PC-9 (cell line): ENCODE measurements at regions not wholly inside any gene's neighbourhood (a gene's known extent, or its start where the extent isn't known, plus 50 kb on each side); places are given as distances from the start of the nearest gene placed in this dataset.

ENCODE experiments used
- BruUV-seq: library from RNA; stranded (reverse); fragments of 400-500 nt; replicated peaks from 2 replicates; lab custom pipeline; 2021; lab: Mats Ljungman, UMichigan
- CTCF ChIA-PET: fragments of 300-600 bp; sonication (Branson Sonifier 250); formaldehyde crosslinking; loops from one replicate; lab custom pipeline; 2022; ENCODE audit warnings: antibody characterized with exemption; lab: Charles Lee
- POLR2A ChIA-PET: fragments of 300-600 bp; sonication (Branson Sonifier 250); formaldehyde crosslinking; loops from one replicate; lab custom pipeline; 2022; ENCODE audit warnings: antibody characterized with exemption; ENCODE audit not compliant: unreplicated experiment; lab: Charles Lee
- DNase-seq, 2 experiments: peaks; one replicate each; pipeline versions ENCODE4 v3.0.0 to v3.0.0-alpha.2; 2015 to 2022; ENCODE audit warnings: mixed read lengths in 1 of 2
- H2AFZ ChIP-seq: fragments of 200-600 bp; sonication (generic); 2 replicates; pipeline ENCODE4 v1.8.1; 2017; ENCODE audit warnings: antibody characterized with exemption
- H3F3A ChIP-seq: fragments of 200-600 bp; sonication (generic); 2 replicates; pipeline ENCODE4 v1.8.1; 2017; ENCODE audit warnings: antibody characterized with exemption, mild to moderate bottlenecking, low read depth; ENCODE audit not compliant: insufficient read depth
- H3K27ac ChIP-seq: fragments of 200-600 bp; sonication (generic); 2 replicates; pipeline ENCODE4 v1.6.1; 2016; ENCODE audit warnings: mixed run types
- H3K27me3 ChIP-seq: fragments of 200-600 bp; sonication (generic); 2 replicates; pipeline ENCODE4 v1.6.1; 2016; ENCODE audit warnings: low read depth, mixed run types; ENCODE audit not compliant: insufficient read depth
- H3K36me3 ChIP-seq: fragments of 200-600 bp; sonication (generic); 2 replicates; pipeline ENCODE4 v1.6.1; 2016; ENCODE audit warnings: low read depth, mixed run types
- H3K4me1 ChIP-seq: fragments of 200-600 bp; sonication (generic); replicated peaks from 2 replicates; pipeline ENCODE4 v1.6.1; 2016; ENCODE audit warnings: mixed run types; ENCODE audit not compliant: insufficient read depth
- H3K4me2 ChIP-seq: fragments of 200-600 bp; sonication (generic); 2 replicates; pipeline ENCODE4 v1.6.1; 2017; ENCODE audit warnings: mixed run types
- H3K4me3 ChIP-seq: fragments of 200-600 bp; sonication (generic); 2 replicates; pipeline ENCODE4 v1.6.1; 2016; ENCODE audit warnings: mixed run types
- H3K79me2 ChIP-seq: fragments of 200-600 bp; sonication (generic); 2 replicates; pipeline ENCODE4 v1.6.1; 2017; ENCODE audit warnings: low read depth, mixed run types
- H3K9me2 ChIP-seq: fragments of 200-600 bp; sonication (generic); 2 replicates; pipeline ENCODE4 v1.8.1; 2017; ENCODE audit warnings: mild to moderate bottlenecking; ENCODE audit not compliant: insufficient read depth
- H3K9me3 ChIP-seq: fragments of 200-600 bp; sonication (generic); 2 replicates; pipeline ENCODE4 v1.8.1; 2016; ENCODE audit warnings: low read depth; ENCODE audit not compliant: insufficient read depth
- H4K20me1 ChIP-seq: fragments of 200-600 bp; sonication (generic); 2 replicates; pipeline ENCODE4 v1.8.1; 2017; ENCODE audit not compliant: insufficient read depth
- EZH2 ChIP-seq: fragments of 200-600 bp; sonication (generic); IDR thresholded peaks from 2 replicates; pipeline ENCODE4 v1.8.0; 2017; ENCODE audit warnings: antibody characterized with exemption, low read depth
- intact Hi-C: fragments of 100-400 bp; cut with micrococcal nuclease; formaldehyde crosslinking; loops from one replicate; pipeline ENCODE4 v1.10.0; 2022; ENCODE audit not compliant: unreplicated experiment
- TF ChIP-seq, protein P1 (sequence below): fragments of 200-600 bp; sonication (generic); conservative IDR thresholded peaks from 2 replicates; pipeline ENCODE4 v1.6.1; 2017; ENCODE audit warnings: mixed run types, antibody characterized with exemption, mild to moderate bottlenecking, moderate library complexity

GRCh38 chr4:38411092-38411491 is 252.9 kb upstream of the KLF3 start:
- H3K4me2 ChIP-seq, result no peak overlapping the region
- no peaks in the 10 kb centered on the region for H4K20me1 ChIP-seq
- H3K4me3 ChIP-seq, result no peak overlapping the region
- no TSS peak for BruUV-seq
- no peaks in the 10 kb centered on the region for H3K79me2 ChIP-seq
- H3K4me1 ChIP-seq, result peaks cover 10% of the 10 kb centered on the region
- DNase-seq, result no peak
- no peak overlapping the region for H2AFZ ChIP-seq
- H3K27ac ChIP-seq, result no peak overlapping the region
- ChIA-PET CTCF (interaction anchor here (0.6 kb wide), 1 partner anchor 41 kb away, joined by 3 read pairs; no protein-coding TSS in a partner anchor), POLR2A (no interaction called here)
- no peaks in the 10 kb centered on the region for H3K9me2 ChIP-seq
- no peaks in the 10 kb centered on the region for H3K27me3 ChIP-seq
- intact Hi-C loops, result no loop called here
- H3K9me3 ChIP-seq, result no peaks in the 10 kb centered on the region
- no peaks in the 10 kb centered on the region for H3F3A ChIP-seq
- TF ChIP-seq, protein P1, sequence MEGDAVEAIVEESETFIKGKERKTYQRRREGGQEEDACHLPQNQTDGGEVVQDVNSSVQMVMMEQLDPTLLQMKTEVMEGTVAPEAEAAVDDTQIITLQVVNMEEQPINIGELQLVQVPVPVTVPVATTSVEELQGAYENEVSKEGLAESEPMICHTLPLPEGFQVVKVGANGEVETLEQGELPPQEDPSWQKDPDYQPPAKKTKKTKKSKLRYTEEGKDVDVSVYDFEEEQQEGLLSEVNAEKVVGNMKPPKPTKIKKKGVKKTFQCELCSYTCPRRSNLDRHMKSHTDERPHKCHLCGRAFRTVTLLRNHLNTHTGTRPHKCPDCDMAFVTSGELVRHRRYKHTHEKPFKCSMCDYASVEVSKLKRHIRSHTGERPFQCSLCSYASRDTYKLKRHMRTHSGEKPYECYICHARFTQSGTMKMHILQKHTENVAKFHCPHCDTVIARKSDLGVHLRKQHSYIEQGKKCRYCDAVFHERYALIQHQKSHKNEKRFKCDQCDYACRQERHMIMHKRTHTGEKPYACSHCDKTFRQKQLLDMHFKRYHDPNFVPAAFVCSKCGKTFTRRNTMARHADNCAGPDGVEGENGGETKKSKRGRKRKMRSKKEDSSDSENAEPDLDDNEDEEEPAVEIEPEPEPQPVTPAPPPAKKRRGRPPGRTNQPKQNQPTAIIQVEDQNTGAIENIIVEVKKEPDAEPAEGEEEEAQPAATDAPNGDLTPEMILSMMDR, result no peak
- TF ChIP-seq EZH2, result no peak
- H3K36me3 ChIP-seq, result no peaks in the 10 kb centered on the region

DNA sequence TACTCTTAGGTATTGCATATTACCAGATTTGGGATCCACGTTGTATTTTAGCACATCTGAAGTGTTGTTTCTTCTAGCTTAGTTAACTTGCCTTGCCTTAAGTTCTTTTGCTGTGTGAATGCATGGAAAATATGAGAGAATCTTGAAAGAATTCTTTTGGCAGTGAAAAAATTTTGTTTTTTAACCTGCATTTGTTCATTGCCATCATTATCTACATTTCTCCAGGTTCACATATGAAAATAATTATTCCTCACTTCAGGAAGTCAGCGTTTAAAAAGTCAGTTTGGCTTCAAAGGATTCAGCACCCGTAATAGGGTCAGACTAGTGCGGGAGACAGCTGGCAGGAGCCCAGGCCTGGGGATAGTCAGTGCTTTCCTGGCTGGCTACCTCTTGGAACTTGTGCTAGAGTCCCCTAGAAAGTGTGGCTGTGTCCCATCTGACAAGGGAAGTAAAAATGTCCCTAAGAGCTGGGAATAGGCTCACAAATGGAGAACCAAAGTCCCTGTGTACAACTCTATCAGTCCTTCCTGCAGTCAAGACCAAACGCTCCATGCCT is 251.9 kb upstream of the KLF3 start:
- ChIA-PET CTCF (no interaction called here), POLR2A (no interaction called here)
- Histone ChIP-seq H3K4me3 (no peak overlapping the region), H3F3A (no peaks in the 10 kb centered on the region), H3K4me1 (peaks cover 10% of the 10 kb centered on the region), H3K79me2 (no peaks in the 10 kb centered on the region), H2AFZ (no peak overlapping the region), H3K4me2 (no peak overlapping the region), H3K9me3 (no peaks in the 10 kb centered on the region), H3K27ac (no peak overlapping the region), H3K27me3 (no peaks in the 10 kb centered on the region), H3K36me3 (no peaks in the 10 kb centered on the region), H4K20me1 (no peaks in the 10 kb centered on the region), H3K9me2 (no peaks in the 10 kb centered on the region)
- DNase-seq, result no peak
- TF ChIP-seq, protein P1, result no peak
- no peak for TF ChIP-seq EZH2
- intact Hi-C loops, result no loop called here
- BruUV-seq, result no TSS peak

DNA sequence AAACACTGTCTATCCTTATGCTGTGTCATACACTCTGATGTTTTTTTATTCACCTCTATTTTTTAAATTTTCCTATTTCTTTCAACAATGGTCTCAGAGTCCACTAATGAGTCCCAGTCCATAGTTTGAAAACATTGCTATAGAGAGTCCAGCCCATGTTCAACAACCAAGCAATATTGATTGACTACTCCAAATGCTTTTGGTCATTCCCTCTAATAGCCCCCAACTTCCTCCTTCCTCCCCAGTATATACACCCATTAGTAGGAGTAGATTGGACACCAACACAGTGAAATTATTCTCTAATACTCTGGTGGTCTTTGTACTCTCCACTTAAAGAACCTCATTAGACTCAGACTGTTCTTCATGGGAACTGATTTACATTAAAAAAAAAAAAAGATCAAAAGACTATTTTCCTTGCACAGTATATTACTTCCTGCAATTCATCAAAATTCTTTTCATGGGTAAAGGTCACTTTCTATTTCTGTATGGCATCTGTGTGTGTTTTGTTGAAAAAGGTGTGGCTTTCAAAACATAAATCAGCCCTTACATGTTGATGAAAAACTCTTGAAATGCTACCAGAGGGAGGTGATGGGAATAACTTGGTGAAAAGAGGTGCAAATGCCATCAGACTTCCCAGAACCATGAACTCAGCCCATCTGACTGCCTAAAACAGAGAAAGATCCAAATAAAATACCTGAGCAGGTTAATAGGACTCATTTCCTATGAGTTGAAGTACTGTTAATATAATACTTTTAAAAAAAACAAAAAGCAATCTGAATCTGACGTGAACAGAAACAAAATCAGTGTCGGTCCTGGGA is 250.3 kb upstream of the KLF3 start:
- no peak overlapping the region; the same call in none of the 2 replicates for H3K4me2 ChIP-seq
- no peaks in the 10 kb centered on the region for H3F3A ChIP-seq
- H3K4me3 ChIP-seq, result no peak overlapping the region
- H3K4me1 ChIP-seq, result peaks cover 10% of the 10 kb centered on the region
- H3K79me2 ChIP-seq, result no peaks in the 10 kb centered on the region
- intact Hi-C loops, result no loop called here
- no peaks in the 10 kb centered on the region for H3K36me3 ChIP-seq
- H3K27me3 ChIP-seq, result no peaks in the 10 kb centered on the region
- CTCF ChIA-PET, result no interaction called here
- no peaks in the 10 kb centered on the region for H3K9me2 ChIP-seq
- no TSS peak for BruUV-seq
- no peak overlapping the region for H2AFZ ChIP-seq
- H3K9me3 ChIP-seq, result no peaks in the 10 kb centered on the region
- POLR2A ChIA-PET, result no interaction called here
- no peak overlapping the region for H3K27ac ChIP-seq
- H4K20me1 ChIP-seq, result no peaks in the 10 kb centered on the region
- peak in 1 of 2 experiments; percentile 44 for DNase-seq
- no peak for TF ChIP-seq EZH2
- TF ChIP-seq, protein P1, result no peak
